ENCODE measurements at regions not wholly inside any gene's neighbourhood (a gene's known extent, or its start where the extent isn't known, plus 50 kb on each side); places are given as distances from the start of the nearest gene placed in this dataset.
A peak's percentile ranks its signal among the peaks of the same experiment; 100 is the strongest.

DNA sequence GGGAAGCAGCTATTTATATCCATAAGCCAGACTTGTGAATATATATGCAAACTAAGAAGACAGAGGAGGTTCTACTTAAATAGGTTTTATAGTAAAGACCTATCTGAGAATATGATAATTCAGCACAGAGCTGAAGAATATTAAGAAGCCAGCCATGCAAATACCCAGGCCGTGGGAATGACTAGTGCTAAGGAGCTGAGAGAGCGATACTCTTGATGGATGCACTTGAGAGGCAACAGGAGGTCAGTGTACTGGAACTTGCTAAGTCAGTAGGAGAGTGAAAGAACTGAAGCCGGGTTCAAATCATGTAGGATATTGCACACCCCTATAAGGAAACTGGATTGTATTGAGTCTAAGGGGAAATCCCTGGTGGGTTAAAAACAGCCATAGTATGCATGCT, 943.6 kb upstream of the MBL2 start:
- ChIA-PET POLR2A (ENCODE audit: partially characterized antibody) (no interaction called here), CTCF (ENCODE audit: partially characterized antibody) (no interaction called here)
- Histone ChIP-seq H3K27ac (ENCODE audit: low read depth, low read length) (no peak overlapping the region), H3K4me3 (ENCODE audit: low read length in 2 of 2) (no peak overlapping the region), H3K36me3 (ENCODE audit: insufficient read depth, low read length) (no peaks in the 10 kb centered on the region), H3K27me3 (ENCODE audit: insufficient read depth, low read length) (no peaks in the 10 kb centered on the region), H3K4me1 (ENCODE audit: insufficient read depth, low read length) (no peaks in the 10 kb centered on the region), H3K9me3 (ENCODE audit: control insufficient read depth in 1 of 2, low read length in 2 of 2) (no peaks in the 10 kb centered on the region)
- H3K27me3 Mint-ChIP-seq: no peaks in the 10 kb centered on the region
- no peaks in the 10 kb centered on the region for H3K36me3 Mint-ChIP-seq
- no peaks in the 10 kb centered on the region for H3K4me1 Mint-ChIP-seq
- H3K4me3 Mint-ChIP-seq: no peak overlapping the region
- intact Hi-C loops (cut with micrococcal nuclease): no loop called here
- peaks cover 0 to 9% (median 4%) of the 10 kb centered on the region in 8 donors for H3K9me3 Mint-ChIP-seq
- H3K27ac Mint-ChIP-seq: no peak overlapping the region
- no peak for DNase-seq

DNA sequence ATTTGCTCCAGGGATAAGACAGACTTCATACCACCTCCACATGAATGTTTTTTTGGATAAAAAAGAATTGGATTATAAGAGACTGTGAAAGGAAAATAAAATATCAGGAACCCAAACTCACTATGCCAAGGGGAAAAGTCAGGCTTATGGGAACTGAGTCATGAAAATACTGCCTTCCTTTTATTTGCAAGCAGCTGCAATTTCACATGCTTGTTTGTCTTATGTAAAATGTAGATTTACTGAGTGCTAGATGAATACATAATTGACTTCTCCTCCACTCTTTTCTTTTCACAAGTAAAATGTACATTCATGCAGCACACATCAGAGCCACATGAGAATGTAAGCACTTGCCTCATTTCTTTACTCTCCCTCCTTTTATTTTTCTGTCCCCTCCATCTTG, 940.8 kb upstream of the MBL2 start:
- Mint-ChIP-seq H3K4me3 (no peak overlapping the region), H3K27ac (no peak overlapping the region), H3K9me3 (peaks cover 3 to 17% (median 7%) of the 10 kb centered on the region in 8 donors), H3K36me3 (no peaks in the 10 kb centered on the region), H3K4me1 (no peaks in the 10 kb centered on the region), H3K27me3 (no peaks in the 10 kb centered on the region)
- ChIA-PET CTCF (ENCODE audit: partially characterized antibody) (no interaction called here), POLR2A (ENCODE audit: partially characterized antibody) (no interaction called here)
- Histone ChIP-seq H3K27ac (ENCODE audit: low read depth, low read length) (no peak overlapping the region), H3K4me3 (ENCODE audit: low read length in 2 of 2) (no peak overlapping the region), H3K36me3 (ENCODE audit: insufficient read depth, low read length) (no peaks in the 10 kb centered on the region), H3K4me1 (ENCODE audit: insufficient read depth, low read length) (no peaks in the 10 kb centered on the region), H3K9me3 (ENCODE audit: control insufficient read depth in 1 of 2, low read length in 2 of 2) (no peaks in the 10 kb centered on the region), H3K27me3 (ENCODE audit: insufficient read depth, low read length) (no peaks in the 10 kb centered on the region)
- DNase-seq: no peak
- intact Hi-C loops (cut with micrococcal nuclease): no loop called here

DNA sequence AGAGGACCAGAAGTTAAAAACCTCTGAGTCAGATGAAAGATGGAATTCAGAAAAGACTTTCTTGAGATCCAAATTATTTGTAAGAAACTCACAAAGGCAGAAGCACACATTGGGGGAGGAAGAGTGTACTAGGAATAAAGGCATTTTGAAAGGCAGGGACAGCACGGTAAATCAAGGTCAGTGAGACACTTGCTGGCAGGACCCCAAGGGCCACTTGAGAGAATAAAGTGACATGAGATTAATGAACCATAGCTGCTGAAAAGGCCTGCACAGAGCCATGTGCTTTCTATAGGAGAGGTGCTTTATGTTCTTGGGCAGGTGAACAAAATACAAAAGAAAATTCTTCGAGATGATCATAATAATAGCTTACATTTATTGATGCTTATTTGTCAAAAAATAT, 929.9 kb upstream of the MBL2 start:
- no peaks in the 10 kb centered on the region for H3K27me3 Mint-ChIP-seq
- no peak for DNase-seq
- H3K4me3 Mint-ChIP-seq: no peak overlapping the region
- H3K9me3 Mint-ChIP-seq: peaks cover 4 to 30% (median 17%) of the 10 kb centered on the region in 8 donors
- no peaks in the 10 kb centered on the region for H3K27me3 ChIP-seq (ENCODE audit: insufficient read depth, low read length)
- no peaks in the 10 kb centered on the region for H3K36me3 Mint-ChIP-seq
- ChIA-PET CTCF (ENCODE audit: partially characterized antibody) (no interaction called here), POLR2A (ENCODE audit: partially characterized antibody) (no interaction called here)
- H3K4me3 ChIP-seq (ENCODE audit: low read length in 2 of 2): no peak overlapping the region
- H3K4me1 Mint-ChIP-seq: no peaks in the 10 kb centered on the region
- H3K36me3 ChIP-seq (ENCODE audit: insufficient read depth, low read length): no peaks in the 10 kb centered on the region
- H3K27ac Mint-ChIP-seq: no peak overlapping the region
- no peaks in the 10 kb centered on the region for H3K9me3 ChIP-seq (ENCODE audit: control insufficient read depth in 1 of 2, low read length in 2 of 2)
- no peak overlapping the region for H3K27ac ChIP-seq (ENCODE audit: low read depth, low read length)
- no peaks in the 10 kb centered on the region for H3K4me1 ChIP-seq (ENCODE audit: insufficient read depth, low read length)
- intact Hi-C loops (cut with micrococcal nuclease): no loop called here

DNA sequence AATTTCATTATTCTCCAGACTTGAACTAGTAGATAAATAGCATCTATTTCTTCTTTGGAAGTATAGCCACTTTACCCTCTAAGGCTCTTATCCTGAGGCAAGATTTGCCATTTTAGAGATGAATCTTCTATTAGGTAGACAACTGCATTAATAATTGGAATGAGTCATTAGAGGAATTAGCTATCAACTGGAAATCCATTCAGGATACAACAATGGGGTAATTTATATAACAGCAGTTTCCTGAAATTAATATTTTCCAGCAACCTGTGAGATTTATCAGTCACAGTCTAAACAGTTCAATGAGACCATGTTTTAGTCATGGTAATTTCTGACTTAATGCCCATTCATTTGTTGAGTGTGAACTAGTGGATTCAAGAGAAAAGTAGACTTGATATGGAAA, 928.6 kb upstream of the MBL2 start:
- no peaks in the 10 kb centered on the region for H3K4me1 Mint-ChIP-seq
- peaks cover 7 to 24% (median 15%) of the 10 kb centered on the region in 8 donors for H3K9me3 Mint-ChIP-seq
- H3K27me3 ChIP-seq (ENCODE audit: insufficient read depth, low read length): no peaks in the 10 kb centered on the region
- no peak overlapping the region for H3K4me3 Mint-ChIP-seq
- intact Hi-C loops (cut with micrococcal nuclease): no loop called here
- no peak overlapping the region for H3K4me3 ChIP-seq (ENCODE audit: low read length in 2 of 2)
- H3K36me3 Mint-ChIP-seq: no peaks in the 10 kb centered on the region
- ChIA-PET POLR2A (ENCODE audit: partially characterized antibody) (no interaction called here), CTCF (ENCODE audit: partially characterized antibody) (no interaction called here)
- no peak overlapping the region for H3K27ac ChIP-seq (ENCODE audit: low read depth, low read length)
- no peaks in the 10 kb centered on the region for H3K9me3 ChIP-seq (ENCODE audit: control insufficient read depth in 1 of 2, low read length in 2 of 2)
- no peak overlapping the region for H3K27ac Mint-ChIP-seq
- H3K27me3 Mint-ChIP-seq: no peaks in the 10 kb centered on the region
- H3K36me3 ChIP-seq (ENCODE audit: insufficient read depth, low read length): no peaks in the 10 kb centered on the region
- no peaks in the 10 kb centered on the region for H3K4me1 ChIP-seq (ENCODE audit: insufficient read depth, low read length)
- DNase-seq: no peak

DNA sequence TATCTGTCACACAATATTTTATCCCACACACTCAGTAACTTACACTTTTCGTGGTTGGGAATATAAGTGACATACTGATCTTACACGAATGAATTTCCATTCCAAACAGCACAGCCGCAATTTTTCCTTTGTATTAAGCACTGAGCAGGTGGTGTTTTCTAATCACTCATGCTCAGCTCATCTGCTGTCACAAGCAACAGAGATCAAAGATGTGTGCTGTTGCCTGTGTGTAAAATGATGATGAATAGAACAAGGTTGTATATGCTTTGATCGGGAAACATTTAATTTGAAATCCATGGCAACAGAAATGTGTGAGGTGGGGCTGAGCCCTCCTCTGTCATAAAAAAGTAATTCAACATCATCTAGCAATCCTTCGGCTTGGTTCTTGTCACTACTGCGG, 927.7 kb upstream of the MBL2 start:
- intact Hi-C loops (cut with micrococcal nuclease): no loop called here
- Mint-ChIP-seq H3K4me3 (no peak overlapping the region), H3K27ac (no peak overlapping the region), H3K4me1 (no peaks in the 10 kb centered on the region), H3K9me3 (peaks cover 7 to 24% (median 15%) of the 10 kb centered on the region in 8 donors), H3K36me3 (no peaks in the 10 kb centered on the region), H3K27me3 (no peaks in the 10 kb centered on the region)
- DNase-seq: no peak
- Histone ChIP-seq H3K27me3 (ENCODE audit: insufficient read depth, low read length) (no peaks in the 10 kb centered on the region), H3K9me3 (ENCODE audit: control insufficient read depth in 1 of 2, low read length in 2 of 2) (no peaks in the 10 kb centered on the region), H3K4me1 (ENCODE audit: insufficient read depth, low read length) (no peaks in the 10 kb centered on the region), H3K4me3 (ENCODE audit: low read length in 2 of 2) (no peak overlapping the region), H3K27ac (ENCODE audit: low read depth, low read length) (no peak overlapping the region), H3K36me3 (ENCODE audit: insufficient read depth, low read length) (no peaks in the 10 kb centered on the region)
- ChIA-PET CTCF (ENCODE audit: partially characterized antibody) (no interaction called here), POLR2A (ENCODE audit: partially characterized antibody) (no interaction called here)

DNA sequence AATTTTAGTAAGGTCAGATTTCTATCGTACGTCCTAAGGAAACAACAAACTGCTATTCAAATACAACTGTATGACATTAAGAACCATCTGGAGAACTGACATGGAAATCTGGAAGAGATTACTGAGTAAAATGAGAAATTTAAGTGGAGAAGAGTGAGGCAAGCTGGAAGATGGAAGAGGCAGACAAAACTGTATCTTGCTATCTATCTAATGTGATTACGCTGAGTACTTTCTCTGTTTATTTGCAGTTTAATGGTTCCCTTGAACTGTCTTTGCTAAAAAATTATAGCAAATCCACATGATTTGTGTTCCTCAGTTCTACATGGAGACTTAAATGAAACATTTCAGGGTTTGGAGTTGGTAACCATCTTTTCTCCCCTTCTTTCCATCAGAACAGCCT, 927.1 kb upstream of the MBL2 start:
- ChIA-PET POLR2A (ENCODE audit: partially characterized antibody) (no interaction called here), CTCF (ENCODE audit: partially characterized antibody) (no interaction called here)
- intact Hi-C loops (cut with micrococcal nuclease): no loop called here
- Mint-ChIP-seq H3K4me3 (no peak overlapping the region), H3K4me1 (no peaks in the 10 kb centered on the region), H3K27me3 (no peaks in the 10 kb centered on the region), H3K9me3 (peaks cover 5 to 24% (median 13%) of the 10 kb centered on the region in 8 donors), H3K36me3 (no peaks in the 10 kb centered on the region), H3K27ac (no peak overlapping the region)
- DNase-seq: no peak
- H3K27ac ChIP-seq (ENCODE audit: low read depth, low read length): no peak overlapping the region
- no peaks in the 10 kb centered on the region for H3K27me3 ChIP-seq (ENCODE audit: insufficient read depth, low read length)
- no peaks in the 10 kb centered on the region for H3K4me1 ChIP-seq (ENCODE audit: insufficient read depth, low read length)
- H3K36me3 ChIP-seq (ENCODE audit: insufficient read depth, low read length): no peaks in the 10 kb centered on the region
- no peaks in the 10 kb centered on the region for H3K9me3 ChIP-seq (ENCODE audit: control insufficient read depth in 1 of 2, low read length in 2 of 2)
- H3K4me3 ChIP-seq (ENCODE audit: low read length in 2 of 2): no peak overlapping the region

DNA sequence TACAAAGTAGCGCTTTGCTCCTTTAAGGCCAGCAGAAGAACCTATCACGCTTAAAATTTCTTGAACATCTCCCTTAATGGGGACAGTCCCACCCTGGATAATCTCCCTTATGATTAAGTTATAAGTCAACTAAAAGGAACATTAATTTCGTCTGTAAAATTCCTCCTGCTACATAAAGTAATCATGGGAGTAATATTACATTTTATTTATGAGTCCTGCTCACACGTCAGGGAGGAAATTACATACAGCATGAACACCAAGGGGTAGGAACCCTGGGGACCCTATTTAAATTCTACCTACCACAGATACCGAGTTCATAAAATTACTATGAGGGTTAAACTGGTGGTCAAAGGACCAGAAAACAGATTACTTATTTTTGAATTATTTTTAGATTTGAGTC, 926.6 kb upstream of the MBL2 start:
- peaks cover 5 to 24% (median 13%) of the 10 kb centered on the region in 8 donors for H3K9me3 Mint-ChIP-seq
- no peaks in the 10 kb centered on the region for H3K36me3 Mint-ChIP-seq
- no peak overlapping the region for H3K27ac Mint-ChIP-seq

DNA sequence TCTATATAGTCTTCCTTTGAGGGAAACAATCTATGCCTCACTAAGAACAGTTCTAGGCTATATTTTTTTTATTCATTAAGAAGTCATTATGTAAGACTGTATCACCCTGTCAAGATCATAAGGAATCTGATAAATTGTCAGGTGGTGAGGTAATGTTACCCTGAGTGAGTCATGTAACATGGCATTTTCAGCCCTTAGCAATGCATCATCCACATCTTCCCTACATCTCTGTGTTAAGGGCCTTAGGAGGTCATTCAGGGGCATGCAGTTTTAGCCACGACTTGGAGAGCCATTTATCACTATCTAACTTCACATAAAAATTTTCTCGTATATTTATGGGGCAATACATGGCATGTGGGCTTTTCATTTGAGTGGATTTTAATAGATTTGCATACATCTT, 924.5 kb upstream of the MBL2 start:
- ChIA-PET CTCF (ENCODE audit: partially characterized antibody) (no interaction called here), POLR2A (ENCODE audit: partially characterized antibody) (no interaction called here)
- no peaks in the 10 kb centered on the region for H3K9me3 ChIP-seq (ENCODE audit: control insufficient read depth in 1 of 2, low read length in 2 of 2)
- intact Hi-C loops (cut with micrococcal nuclease): no loop called here
- H3K4me3 ChIP-seq (ENCODE audit: low read length in 2 of 2): no peak overlapping the region
- Mint-ChIP-seq H3K36me3 (no peaks in the 10 kb centered on the region), H3K27ac (no peak overlapping the region), H3K27me3 (no peaks in the 10 kb centered on the region), H3K9me3 (peaks cover 4 to 26% (median 14%) of the 10 kb centered on the region in 8 donors), H3K4me1 (no peaks in the 10 kb centered on the region), H3K4me3 (no peak overlapping the region)
- no peak overlapping the region for H3K27ac ChIP-seq (ENCODE audit: low read depth, low read length)
- no peaks in the 10 kb centered on the region for H3K4me1 ChIP-seq (ENCODE audit: insufficient read depth, low read length)
- H3K27me3 ChIP-seq (ENCODE audit: insufficient read depth, low read length): no peaks in the 10 kb centered on the region
- H3K36me3 ChIP-seq (ENCODE audit: insufficient read depth, low read length): no peaks in the 10 kb centered on the region
- DNase-seq: no peak

More for the DNA sequence above, 926.6 kb upstream of the MBL2 start:
- Histone ChIP-seq H3K9me3 (ENCODE audit: control insufficient read depth in 1 of 2, low read length in 2 of 2) (no peaks in the 10 kb centered on the region), H3K4me1 (ENCODE audit: insufficient read depth, low read length) (no peaks in the 10 kb centered on the region), H3K27me3 (ENCODE audit: insufficient read depth, low read length) (no peaks in the 10 kb centered on the region), H3K27ac (ENCODE audit: low read depth, low read length) (no peak overlapping the region), H3K36me3 (ENCODE audit: insufficient read depth, low read length) (no peaks in the 10 kb centered on the region), H3K4me3 (ENCODE audit: low read length in 2 of 2) (no peak overlapping the region)
- H3K4me3 Mint-ChIP-seq: peak overlapping the region in 1 of 8 donors; percentile 1
- DNase-seq: no peak
- intact Hi-C loops (cut with micrococcal nuclease): no loop called here
- ChIA-PET CTCF (ENCODE audit: partially characterized antibody) (no interaction called here), POLR2A (ENCODE audit: partially characterized antibody) (no interaction called here)
- no peaks in the 10 kb centered on the region for H3K4me1 Mint-ChIP-seq
- H3K27me3 Mint-ChIP-seq: no peaks in the 10 kb centered on the region

All from CD4-positive, alpha-beta memory T cell (primary cell).